ENCODE measurements at regions not wholly inside any gene's neighbourhood (a gene's known extent, or its start where the extent isn't known, plus 50 kb on each side); places are given as distances from the start of the nearest gene placed in this dataset.

DNA sequence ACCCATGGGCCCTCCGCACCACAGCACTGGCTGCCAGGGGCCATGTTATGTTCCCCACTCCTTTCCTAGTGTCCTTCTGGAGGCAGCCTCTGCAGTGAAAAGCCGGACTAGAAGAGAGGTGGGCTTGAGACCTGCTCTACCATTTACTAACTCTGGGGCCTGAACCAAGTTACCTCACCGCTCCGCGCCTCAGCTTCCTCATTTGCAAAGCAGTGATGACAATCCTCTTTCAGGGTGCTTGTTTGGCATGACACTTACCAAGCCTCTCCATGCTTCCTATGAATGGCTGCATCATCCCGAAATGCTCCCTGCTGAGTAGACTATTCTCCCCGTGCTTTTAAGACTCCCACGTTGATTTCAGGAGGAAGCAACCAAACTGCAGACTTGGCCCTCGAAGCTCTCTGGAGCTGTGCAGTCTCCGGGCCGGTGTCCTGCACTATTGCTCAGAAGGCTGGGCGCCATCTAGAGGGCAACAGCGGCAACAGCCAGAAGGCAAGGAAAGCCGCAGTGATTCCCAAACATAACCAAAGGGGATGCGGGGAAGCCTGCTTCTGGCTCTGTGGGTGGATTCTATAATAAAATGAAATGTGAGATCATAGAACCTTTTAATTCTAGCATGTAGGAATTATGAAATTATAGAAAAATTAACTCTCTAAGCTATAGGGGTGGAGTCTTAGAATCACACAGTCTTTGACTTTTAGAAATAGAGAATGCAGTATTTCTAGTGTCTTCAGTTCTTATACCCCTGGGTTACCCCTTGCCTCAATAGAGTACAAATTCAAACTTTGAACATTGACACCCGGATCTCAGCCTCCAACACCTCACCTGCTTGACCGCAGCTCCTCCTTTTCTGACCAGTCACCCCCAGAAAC, 599.8 kb upstream of the BRINP1 start:
- TF ChIP-seq POLR2A (IDR thresholded peaks at IDR 0.05; ENCODE audit: low read depth, low read length), result no peak
- no peak for TF ChIP-seq POLR2AphosphoS5 (IDR thresholded peaks at IDR 0.05; ENCODE audit: insufficient read depth, low read depth, low read length)
- TF ChIP-seq, protein P1, sequence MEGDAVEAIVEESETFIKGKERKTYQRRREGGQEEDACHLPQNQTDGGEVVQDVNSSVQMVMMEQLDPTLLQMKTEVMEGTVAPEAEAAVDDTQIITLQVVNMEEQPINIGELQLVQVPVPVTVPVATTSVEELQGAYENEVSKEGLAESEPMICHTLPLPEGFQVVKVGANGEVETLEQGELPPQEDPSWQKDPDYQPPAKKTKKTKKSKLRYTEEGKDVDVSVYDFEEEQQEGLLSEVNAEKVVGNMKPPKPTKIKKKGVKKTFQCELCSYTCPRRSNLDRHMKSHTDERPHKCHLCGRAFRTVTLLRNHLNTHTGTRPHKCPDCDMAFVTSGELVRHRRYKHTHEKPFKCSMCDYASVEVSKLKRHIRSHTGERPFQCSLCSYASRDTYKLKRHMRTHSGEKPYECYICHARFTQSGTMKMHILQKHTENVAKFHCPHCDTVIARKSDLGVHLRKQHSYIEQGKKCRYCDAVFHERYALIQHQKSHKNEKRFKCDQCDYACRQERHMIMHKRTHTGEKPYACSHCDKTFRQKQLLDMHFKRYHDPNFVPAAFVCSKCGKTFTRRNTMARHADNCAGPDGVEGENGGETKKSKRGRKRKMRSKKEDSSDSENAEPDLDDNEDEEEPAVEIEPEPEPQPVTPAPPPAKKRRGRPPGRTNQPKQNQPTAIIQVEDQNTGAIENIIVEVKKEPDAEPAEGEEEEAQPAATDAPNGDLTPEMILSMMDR (IDR thresholded peaks at IDR 0.05; ENCODE audit: extremely low read depth in 1 of 2, insufficient read depth in 1 of 2, low read depth in 1 of 2, low read length in 2 of 2), result peak; percentile 76 to 84
- no peak for TF ChIP-seq JUN (IDR thresholded peaks at IDR 0.05; ENCODE audit: borderline replicate concordance, insufficient read depth, insufficient read length, low read depth)
- TF ChIP-seq MYC (IDR thresholded peaks at IDR 0.05; ENCODE audit: low read depth, low read length), result no peak
- TF ChIP-seq EZH2 (IDR thresholded peaks at IDR 0.05; ENCODE audit: borderline replicate concordance, low read depth, low read length, severe bottlenecking), result no peak
- TF ChIP-seq GATA2 (IDR thresholded peaks at IDR 0.05; ENCODE audit: insufficient read depth, insufficient read length, low read depth, low read length), result no peak
- TF ChIP-seq, protein P2, sequence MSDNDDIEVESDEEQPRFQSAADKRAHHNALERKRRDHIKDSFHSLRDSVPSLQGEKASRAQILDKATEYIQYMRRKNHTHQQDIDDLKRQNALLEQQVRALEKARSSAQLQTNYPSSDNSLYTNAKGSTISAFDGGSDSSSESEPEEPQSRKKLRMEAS (IDR thresholded peaks at IDR 0.05; ENCODE audit: insufficient read depth, insufficient read length), result no peak
- Histone ChIP-seq H3K9me3 (replicated peaks; ENCODE audit: control insufficient read depth, insufficient read depth, low read length) (no peaks in the 10 kb centered on the region), H3K4me1 (ENCODE audit: control insufficient read depth, extremely low read depth, insufficient read depth, low read length) (no peaks in the 10 kb centered on the region), H3K27ac (ENCODE audit: insufficient read depth, low read depth, low read length) (no peak overlapping the region), H3K27me3 (ENCODE audit: control insufficient read depth in 2 of 2, insufficient read depth in 2 of 2, low read length in 2 of 2) (no peaks in the 10 kb centered on the region), H3K4me2 (ENCODE audit: insufficient read depth, low read length) (no peak overlapping the region), H3K9ac (replicated peaks; ENCODE audit: extremely low read depth, insufficient read depth, low read length) (no peak overlapping the region), H3K9me1 (replicated peaks; ENCODE audit: control insufficient read depth, extremely low read depth, insufficient read depth, low read length) (no peaks in the 10 kb centered on the region), H3K79me2 (ENCODE audit: control insufficient read depth, insufficient read depth, low read length) (no peaks in the 10 kb centered on the region), H2AFZ (ENCODE audit: low read depth, low read length) (no peak overlapping the region), H4K20me1 (replicated peaks; ENCODE audit: control insufficient read depth, extremely low read depth, insufficient read depth, low read length) (no peaks in the 10 kb centered on the region), H3K36me3 (ENCODE audit: control insufficient read depth in 2 of 2, extremely low read depth in 1 of 2, insufficient read depth in 2 of 2, low read length in 2 of 2) (no peaks in the 10 kb centered on the region), H3K4me3 (replicated peaks in 1 of 3; ENCODE audit: insufficient read depth in 1 of 3, low read depth in 1 of 3, low read length in 3 of 3) (no peak overlapping the region)
- POLR2A ChIA-PET, result no interaction called here
- intact Hi-C loops (cut with micrococcal nuclease), result loop anchor here (1.0 to 10.0 kb wide), 2 partner anchors 413 to 594 kb away; no protein-coding TSS in a partner anchor
- CTCF ChIA-PET, result interaction anchor here (0.8 to 1.9 kb wide), 6 partner anchors 10 to 1799 kb away, joined by 3 to 8 read pairs (median 4); no protein-coding TSS in a partner anchor
- FAIRE-seq (peak; percentile 80), DNase-seq (ENCODE audit: low read depth, low spot score) (peak; percentile 40)
- dilution Hi-C loops (cut with MboI; ENCODE audit: extremely low pct_ligation_motif_present, low sequenced_read_pairs), result no loop called here
- no TSS peak for BruUV-seq (replicated peaks)

Measured in endothelial cell of umbilical vein (primary cell).